CD1c-positive myeloid dendritic cell (primary cell): ENCODE measurements at regions not wholly inside any gene's neighbourhood (a gene's known extent, or its start where the extent isn't known, plus 50 kb on each side); places are given as distances from the start of the nearest gene placed in this dataset.

Experiments used
- DNase-seq: peaks from one replicate; pipeline ENCODE4 v3.0.0-alpha.2; 2016; ENCODE audit errors: extremely low spot score

DNA sequence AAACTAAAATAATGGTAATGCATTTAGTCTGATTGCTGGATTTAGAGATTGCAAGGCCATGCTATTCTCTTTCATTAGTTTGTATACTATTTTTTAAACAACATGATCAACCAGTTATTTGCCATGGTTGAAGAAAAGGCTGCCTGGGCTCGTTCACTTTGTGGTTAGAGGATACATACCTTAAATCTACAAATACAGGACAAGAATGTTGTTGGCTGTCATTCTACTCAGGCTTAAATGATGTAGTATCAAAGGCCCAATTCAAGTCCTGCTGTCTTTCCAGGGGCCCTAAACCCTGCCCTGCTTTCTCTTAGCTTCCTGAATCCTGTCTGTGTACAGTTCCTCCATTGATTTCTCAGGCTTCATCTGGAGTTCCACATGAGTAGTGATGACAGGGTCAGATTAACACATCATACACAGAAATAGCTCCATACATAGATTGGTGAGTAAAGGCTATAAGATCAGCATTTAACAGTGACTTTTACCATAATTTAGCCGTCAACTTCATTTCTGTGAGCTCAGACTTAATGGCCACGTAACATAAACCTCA lies 114.9 kb upstream of the GPRIN3 start:
- no peak for DNase-seq

DNA sequence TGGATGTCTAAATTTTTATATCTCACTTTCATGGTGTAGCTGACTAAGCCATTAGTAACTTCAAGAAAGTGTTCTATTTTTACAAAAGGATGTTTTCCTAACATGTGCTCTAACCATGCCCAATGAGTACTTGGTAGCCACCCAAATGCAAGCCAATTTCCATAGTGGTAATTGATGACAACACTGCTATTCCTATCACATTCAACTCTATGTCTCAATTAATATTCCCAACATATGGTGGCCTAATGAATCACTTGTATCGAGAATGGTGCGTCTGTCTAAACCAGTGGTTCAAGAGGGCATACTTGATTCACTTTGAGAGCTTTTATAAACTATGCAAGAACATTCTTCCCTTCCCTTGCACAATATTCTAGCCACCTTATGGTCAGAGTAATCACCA lies 112.9 kb upstream of the GPRIN3 start:
- DNase-seq = no peak

DNA sequence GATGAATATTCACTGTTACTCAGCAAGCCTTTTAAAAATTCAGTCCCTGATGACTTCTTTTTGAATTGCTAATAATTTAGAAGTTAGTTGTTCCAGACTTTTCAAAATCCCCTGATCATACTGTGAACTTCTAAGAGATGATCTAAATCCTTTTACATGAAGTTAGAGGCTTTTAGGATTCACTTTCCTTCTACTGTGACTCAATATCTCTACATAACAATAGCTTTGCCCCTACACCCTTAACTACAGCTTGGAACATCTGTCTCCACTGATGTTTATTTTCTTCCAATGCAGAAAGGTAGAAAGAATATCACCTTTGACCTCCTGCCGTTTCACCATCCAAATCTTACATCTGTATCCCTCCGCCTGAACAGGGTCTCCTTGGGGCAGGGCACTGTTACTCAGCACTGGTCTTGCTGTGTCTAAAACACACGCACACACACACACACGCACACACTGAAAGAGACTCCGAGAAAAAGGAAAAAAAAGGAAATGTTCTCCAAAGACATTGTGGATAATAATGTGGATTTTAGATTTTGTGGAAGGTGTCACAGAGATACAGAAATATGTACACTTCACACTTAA lies 111.6 kb upstream of the GPRIN3 start:
- DNase-seq = no peak

DNA sequence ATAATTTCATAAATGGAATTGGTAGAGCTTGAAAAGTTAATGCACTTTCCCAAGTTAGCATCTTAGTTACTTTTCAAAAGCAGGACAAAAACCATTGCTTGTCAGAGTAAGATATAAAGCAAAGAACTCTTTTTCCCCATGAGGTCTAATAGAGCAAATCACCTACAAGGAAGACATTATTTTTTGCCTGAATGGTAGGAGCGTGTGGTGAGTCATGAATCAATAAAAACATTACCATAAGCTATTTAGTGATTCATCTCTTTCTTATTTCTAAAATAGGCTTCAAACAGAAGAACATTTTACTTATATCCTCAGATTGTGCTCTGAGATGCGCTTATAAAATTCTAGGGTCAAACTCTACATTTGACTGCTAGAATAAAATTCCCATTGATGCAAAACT lies 109.4 kb upstream of the GPRIN3 start:
- no peak for DNase-seq

DNA sequence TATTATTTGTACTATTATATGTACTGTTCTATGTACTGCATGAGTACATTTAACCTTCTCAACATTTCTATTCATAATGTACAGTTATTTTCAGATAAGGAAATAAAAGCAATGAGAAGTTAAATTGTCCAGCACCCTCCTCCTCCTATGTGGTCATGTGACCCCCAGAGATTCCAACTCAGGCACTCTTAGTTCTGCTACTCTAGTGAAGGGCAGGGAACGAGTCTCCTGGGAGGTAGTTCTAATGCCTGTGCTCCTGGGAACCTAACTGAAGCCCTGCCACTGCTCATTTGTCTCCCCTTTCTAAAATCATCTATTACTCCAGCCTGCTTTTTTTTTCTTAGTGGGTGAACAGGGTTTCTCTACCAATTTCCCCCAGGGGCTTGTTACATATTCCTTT lies 105.9 kb upstream of the GPRIN3 start:
- DNase-seq = no peak

DNA sequence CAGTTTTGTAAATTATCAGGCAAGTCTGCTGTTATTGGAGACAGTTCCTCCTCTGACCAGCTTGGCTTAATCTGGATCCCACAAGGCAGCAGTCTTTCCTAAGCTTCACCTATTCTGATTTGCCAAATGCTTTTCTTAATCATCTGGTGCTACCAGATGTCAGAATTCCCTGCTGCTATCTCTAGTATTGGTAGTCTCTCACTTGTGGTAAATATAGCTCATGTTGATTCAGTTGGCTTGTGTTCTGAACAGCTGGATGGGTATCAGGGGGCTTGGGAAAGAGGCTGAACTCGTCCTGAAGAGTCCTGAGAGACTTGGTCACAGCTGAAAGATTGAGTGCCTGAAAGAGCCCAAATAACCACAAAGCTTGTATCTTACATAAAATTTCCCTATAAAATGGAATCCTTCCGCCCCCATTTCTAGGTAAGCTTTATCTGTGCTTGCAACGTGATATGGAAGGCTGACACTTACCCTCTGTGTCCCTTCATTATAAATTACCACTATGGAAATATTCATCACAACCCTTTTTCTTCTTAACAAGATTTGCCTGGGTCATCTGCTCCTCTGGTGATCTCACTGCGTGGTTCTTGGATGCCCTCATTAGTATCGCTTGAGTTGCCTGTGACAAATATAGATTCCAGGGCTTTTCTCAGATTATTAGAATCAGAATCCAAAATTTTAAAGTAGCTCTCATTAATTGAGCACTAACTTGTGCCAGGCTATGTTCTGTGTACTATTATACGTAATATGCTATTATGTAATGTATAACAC lies 104.1 kb upstream of the GPRIN3 start:
- DNase-seq = no peak

DNA sequence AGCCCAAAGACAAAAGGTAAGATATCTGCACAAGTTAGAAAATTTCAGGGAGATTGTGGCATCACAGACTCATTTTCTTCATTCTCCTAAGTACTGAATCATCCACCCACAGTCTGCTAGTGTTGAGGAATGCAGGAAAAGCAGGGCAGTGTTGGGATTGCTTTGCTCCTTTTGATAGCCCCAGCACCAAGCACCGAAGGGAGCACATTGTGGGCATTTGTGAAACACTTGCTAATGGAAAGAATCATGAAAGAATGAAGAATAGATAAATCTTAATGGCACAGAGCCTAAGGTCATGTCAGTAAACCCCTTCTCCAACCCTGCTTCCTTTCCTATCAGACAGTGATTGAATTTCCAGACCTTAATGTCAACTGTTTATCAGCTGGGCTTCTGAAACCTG lies 103.1 kb upstream of the GPRIN3 start:
- DNase-seq = no peak

DNA sequence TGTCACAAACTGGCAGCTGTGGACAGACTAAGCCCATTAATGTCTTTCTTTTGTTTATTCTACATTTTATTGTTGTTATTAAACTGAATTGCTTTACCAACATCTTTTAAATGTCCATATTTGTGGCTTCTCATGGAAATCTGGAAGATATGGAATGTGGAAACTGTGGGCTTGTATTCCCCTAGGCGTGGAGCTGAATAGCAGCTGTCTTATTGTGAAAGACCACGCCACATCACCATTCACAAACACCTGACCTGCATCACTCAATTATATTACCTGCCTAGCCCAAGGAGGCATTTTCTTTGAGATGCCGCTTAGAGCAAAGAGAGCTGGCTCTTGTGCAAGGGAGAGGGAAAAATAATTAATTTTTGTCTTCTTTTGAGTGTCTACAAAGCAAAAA lies 96.9 kb upstream of the GPRIN3 start:
- DNase-seq = no peak

DNA sequence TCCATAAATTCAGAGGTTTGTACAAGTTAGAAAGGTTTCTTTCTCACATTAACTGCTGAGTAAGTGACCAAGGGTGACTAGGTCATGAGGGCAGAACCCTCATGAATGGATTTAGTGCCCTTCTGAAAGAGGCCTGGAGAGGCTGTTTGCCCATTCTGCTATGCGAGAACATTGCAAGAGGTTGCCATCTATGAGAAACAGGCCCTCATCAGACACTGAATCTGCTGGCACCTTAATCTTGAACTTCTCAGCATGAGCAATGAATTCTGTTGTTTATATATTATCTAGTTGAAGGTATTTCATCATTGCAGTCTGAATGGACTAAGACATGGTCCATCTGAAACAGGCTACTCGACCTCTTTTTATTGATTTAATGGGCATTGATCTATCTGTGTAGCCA lies 96.2 kb upstream of the GPRIN3 start:
- no peak for DNase-seq

DNA sequence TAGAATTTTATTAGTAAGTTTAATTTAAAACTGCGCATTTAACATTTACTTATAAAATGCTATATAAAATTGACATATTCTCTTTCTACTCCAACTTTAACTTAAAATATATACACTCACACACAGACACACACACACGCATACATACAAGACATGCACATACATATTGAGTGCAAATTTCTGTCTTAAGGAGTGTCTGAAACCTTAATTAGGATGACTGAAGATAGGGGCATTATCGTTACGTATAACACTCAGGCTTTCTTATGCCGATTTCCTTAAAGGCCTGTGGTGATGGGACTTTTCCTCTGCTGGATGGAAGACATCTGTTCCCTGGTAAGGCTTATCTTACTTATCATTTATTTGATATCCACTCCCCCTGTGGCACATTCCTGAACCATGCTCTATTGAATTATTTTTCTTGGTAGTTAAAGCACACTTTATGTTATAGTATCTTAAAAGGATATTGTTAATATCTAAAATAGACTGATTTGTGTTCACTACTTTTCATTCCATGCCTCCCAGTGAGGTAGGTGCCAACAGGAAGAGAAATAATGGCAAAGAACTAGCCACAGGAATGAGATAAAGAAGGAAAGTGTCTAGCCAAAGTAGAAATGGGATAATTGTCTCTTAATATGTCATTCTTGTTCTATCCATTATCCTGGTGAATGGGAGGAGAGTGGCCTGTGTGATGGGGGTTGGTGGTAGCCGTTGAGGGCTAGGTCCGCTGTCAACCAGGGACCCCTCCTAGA lies 92.9 kb upstream of the GPRIN3 start:
- no peak for DNase-seq

DNA sequence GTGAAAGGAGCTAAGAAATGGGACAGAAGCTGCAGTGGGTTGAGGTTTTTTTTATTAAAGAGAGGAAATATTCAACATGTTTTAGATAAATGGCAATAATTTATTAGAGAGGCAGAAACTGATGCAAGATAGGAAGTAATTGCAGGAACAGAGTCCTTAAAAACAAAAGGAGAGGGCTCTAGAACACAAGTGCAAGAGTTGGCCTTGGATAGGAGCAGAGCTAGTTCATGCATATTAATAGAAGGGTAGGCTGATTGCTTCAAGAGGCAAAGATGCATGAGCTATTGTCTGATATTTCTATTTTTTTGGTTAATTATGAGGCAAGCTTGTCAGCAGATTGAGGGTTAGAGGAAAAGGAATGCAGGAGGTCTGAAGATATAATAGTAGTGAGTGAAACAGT lies 91.0 kb upstream of the GPRIN3 start:
- no peak for DNase-seq

DNA sequence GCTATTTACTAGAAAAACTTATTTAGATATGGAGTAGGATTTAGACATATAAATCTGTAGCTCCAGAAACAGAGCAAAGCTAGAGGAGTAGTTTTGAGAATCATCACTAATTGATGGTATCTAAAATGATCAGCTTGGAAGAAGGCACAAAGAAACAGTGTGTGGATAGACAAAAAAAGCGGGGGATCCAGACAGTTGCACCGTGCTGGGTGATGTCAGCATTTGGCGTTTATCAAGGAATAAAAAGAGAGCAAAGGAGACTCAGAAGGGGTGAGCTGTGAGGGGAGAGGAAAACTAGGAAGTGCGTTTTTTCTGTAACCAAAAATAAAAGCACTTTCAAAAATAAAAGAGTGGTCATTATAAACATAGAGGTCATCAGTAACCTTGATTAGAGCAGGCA lies 90.5 kb upstream of the GPRIN3 start:
- no peak for DNase-seq

DNA sequence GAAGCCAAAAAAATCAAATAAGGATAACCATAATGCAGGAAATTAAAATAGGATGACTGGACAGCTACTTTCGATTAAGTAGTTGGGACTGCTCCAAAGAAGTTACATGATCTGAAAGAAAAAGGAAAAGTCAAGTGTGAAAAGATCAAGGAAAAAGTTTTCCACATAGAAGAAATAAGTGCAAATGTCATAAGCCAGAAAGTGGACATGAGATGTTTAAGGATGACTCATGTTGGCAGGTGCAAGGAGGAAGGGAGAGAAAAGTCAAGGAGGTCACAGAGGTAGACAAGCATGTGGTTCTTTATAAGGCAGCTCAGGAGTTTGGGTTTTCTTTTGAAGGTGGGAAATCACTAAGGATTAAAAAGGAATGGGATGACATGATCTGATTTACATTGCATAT lies 89.8 kb upstream of the GPRIN3 start:
- DNase-seq = no peak

DNA sequence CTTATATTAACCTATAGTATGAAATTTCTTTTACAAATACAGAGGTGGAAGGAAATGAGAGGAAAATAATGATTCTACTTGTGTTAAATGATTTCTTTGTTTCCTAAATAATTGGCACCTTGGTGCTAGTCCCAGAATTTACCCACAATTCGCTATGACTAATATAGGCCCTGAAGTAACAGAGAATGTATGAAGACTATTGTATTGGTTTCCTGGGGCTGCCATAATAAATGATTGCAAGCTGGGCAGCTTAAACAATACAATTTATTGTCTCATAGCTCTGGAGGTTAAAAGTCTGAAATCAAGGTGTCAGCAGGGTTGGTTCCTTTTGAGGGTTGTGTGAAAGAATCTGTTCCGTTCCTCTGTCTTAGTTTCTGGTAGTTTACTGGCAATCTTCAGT lies 74.8 kb upstream of the GPRIN3 start:
- no peak for DNase-seq

DNA sequence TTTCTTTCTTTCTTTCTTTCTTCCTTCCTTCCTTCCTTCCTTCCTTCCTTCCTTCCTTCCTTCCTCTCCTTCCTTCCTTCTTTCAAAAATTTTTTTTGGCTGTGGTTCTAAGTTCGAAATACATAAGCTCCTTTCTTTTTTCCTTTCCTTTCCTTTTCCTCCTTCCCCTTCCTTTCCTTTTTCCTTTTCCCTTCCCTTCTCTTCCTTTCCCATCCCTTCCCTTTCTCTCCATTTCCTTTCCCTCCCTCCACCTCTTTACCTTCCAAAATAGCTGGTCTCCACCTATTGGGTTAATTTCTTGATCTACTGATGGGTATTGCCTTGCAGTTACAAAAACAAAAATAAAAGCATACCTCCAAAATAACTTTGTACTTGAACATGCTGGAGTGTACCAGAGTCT lies 73.4 kb upstream of the GPRIN3 start:
- no peak for DNase-seq

DNA sequence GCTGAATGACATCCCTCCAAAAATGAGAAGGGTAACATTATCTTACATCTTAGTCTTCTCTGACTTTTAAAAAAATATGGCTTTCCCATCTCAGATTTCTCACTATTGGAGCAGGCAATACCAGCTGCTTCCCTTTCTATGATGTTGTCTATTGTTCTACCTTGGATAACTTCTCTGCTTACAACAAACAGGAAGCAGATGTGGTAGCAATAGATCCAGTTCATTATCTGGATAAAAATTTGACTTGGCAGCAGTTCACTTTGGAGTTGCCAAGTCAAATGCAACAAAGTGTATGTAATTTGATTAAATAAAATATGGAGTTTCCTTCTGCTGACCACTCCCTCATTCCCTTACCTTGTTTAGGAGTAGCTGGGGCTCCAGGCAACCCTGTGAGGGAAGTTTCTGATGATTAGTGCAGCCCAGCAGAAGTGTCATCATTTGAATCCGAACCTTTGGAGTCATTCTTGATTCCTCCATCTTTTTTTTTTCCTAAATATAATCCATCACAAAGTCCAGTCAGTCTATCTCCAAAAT lies 72.0 kb upstream of the GPRIN3 start:
- no peak for DNase-seq

DNA sequence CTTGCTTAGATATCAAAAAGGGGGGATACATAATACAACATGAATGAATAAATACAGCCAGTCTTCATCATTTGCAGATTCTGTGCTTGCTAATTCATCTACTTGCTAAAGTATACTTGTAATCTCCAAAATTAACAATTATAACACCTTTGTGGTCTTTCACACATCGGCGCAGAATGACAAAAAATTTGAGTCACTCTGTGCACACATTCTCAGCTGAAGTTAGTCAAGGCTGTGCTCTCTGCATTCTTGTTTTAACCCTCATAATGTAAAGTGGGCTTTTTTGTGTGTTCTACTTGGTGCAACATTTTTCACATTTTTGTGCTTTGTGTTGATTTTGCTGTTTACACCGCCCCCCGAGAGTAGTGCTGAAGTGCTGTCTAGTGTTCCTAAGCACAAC lies 65.8 kb upstream of the GPRIN3 start:
- DNase-seq = no peak

DNA sequence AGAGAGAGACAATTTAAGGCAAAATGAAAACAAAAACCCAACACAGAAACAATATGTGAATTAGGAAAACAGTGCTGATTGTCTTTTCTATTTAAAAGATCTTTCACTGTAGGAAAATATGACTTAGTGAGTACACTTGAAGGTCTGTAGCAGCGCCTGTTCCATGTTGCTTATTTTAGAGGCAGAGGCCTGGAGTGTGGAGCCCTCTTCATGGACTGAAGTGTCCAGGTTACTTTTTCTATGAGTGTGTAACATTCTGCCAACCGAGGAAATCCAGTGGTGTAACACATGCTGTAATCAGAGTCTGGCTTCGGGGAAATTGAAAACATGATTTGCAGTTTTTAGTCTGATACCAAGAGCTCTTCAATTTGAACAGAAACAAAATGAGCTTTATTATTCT lies 64.0 kb upstream of the GPRIN3 start:
- no peak for DNase-seq

DNA sequence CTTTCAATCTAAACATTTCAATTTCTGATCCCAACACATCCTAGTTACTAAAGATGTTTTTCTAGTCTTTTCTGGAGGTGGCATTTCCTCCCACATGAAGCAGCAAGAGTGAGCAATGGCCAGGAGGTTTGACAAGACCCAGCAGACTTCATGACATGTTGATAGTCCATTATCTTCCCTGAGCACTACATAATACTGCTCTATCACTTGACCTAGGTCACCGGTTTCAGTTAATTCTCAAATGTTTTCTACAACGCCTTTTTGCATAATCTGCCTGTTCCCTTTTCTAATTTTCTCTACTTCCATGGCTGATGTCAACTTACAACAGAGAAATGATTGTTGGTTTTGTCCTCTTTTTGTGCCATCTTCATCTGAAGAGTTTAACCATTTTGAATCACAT lies 62.0 kb upstream of the GPRIN3 start:
- peak; percentile 20 for DNase-seq

DNA sequence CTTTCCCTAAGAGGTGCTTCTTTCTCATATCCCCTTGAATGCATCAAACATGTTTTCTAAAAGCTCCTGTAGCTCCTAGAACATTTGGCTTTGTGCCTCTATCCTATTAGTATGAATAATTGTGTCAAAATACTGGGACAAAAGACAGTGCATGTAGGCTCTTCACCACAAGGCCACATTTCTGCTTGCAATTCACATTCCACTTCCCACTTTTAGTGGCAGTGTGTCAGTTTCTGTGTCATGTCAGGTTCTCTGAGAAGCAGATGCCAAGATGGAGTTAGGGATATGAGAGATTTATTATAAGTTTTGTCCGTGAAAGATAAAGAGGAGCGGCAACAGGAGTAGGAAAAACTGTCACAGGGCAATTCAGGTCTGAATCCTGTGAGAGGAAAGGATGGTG lies 61.3 kb upstream of the GPRIN3 start:
- peak; percentile 38 for DNase-seq

DNA sequence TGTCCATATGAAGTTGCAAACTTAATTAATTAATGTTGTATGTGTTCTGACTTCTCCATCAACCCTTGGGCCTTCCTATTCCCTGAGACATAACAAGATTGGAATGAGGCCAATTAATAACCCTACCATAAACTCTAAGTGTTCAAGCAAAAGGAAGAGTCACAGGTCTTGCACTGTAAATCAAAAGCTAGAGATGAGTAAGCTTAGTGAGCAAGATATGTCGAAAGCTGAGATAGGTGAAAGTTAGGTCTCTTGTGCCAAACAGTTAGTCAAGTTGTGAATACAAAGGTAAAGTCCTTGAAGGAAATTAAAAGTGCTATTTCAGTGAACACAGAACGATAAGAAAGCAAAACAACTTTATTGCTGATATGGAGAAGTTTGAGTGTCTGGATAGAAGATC lies 58.2 kb upstream of the GPRIN3 start:
- no peak for DNase-seq

DNA sequence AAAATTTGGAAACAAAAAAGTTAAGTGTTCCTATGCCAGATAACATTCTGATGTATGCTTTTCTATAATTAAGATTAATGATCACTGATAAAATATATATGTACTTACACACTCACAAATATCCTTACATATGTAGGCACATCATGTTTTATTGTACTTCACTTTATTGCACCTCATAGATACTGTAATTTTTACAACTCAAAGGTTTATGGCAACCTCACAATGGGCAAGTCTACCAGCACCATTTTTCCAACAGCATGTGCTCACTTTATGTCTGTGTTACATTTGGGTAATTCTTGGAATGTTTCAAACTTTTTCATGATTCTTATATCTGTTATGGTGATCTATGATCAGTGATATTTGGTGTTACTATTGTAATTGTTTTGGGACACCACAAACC lies 57.8 kb upstream of the GPRIN3 start:
- DNase-seq = no peak

DNA sequence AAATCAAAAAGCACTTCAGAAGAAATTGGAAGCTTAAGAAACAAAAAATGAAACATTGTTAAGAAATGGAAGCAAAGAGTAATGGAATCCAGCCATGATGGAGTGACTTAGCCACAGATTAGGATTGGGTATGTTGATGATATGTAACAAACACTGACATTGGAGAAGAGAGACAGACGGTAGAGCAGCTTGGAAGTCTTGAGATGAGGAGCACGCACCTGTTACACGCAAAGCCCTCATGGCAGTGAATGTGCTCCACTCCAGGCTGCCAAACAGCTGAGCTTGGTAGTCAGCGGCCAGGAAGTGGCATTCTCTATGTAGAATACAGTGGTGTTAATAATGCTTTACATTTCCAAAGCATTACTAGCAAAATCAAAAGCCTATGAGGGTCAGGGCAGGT lies 56.9 kb upstream of the GPRIN3 start:
- DNase-seq = no peak
